Mesothelial cell of epicardium (in vitro differentiated cells): ENCODE measurements at regions not wholly inside any gene's neighbourhood (a gene's known extent, or its start where the extent isn't known, plus 50 kb on each side); places are given as distances from the start of the nearest gene placed in this dataset.

Experiments
- DNase-seq, 2 experiments: peaks; one replicate each; pipeline ENCODE4 v3.0.0; 2021; ENCODE audit warnings: low spot score in 2 of 2; ENCODE audit not compliant: unreplicated experiment in 2 of 2
- H3K27ac Mint-ChIP-seq: 2 replicates; pipeline ENCODE4 v1.8.0; 2021; ENCODE audit warnings: mixed read lengths
- H3K27me3 Mint-ChIP-seq: 2 replicates; pipeline ENCODE4 v1.8.0; 2021; ENCODE audit warnings: low read depth, mixed read lengths
- H3K36me3 Mint-ChIP-seq: 2 replicates; pipeline ENCODE4 v1.8.0; 2021; ENCODE audit warnings: mixed read lengths
- H3K4me1 Mint-ChIP-seq: 2 replicates; pipeline ENCODE4 v1.8.0; 2021; ENCODE audit warnings: mixed read lengths
- H3K4me3 Mint-ChIP-seq: 2 replicates; pipeline ENCODE4 v1.8.0; 2021; ENCODE audit warnings: mild to moderate bottlenecking, moderate library complexity, mixed read lengths
- H3K9me3 Mint-ChIP-seq: 2 replicates; pipeline ENCODE4 v1.8.0; 2021; ENCODE audit warnings: mixed read lengths
- CTCF ChIP-seq: fragments of 200-600 bp; sonication (generic); IDR thresholded peaks from one replicate; pipeline ENCODE4 v1.5.0; 2021; ENCODE audit warnings: antibody characterized with exemption; ENCODE audit not compliant: unreplicated experiment

GRCh38 chr13:37981932-37982331, 112.4 kb upstream of the TRPC4 start:
- Mint-ChIP-seq H3K27me3 (peaks cover 2% of the 10 kb centered on the region), H3K4me1 (no peaks in the 10 kb centered on the region), H3K27ac (no peak overlapping the region), H3K4me3 (no peak overlapping the region), H3K36me3 (no peaks in the 10 kb centered on the region), H3K9me3 (no peaks in the 10 kb centered on the region)
- no peak for TF ChIP-seq CTCF
- DNase-seq, result no peak

- Mint-ChIP-seq H3K27me3 (peaks cover 2% of the 10 kb centered on the region), H3K27ac (no peak overlapping the region), H3K9me3 (no peaks in the 10 kb centered on the region), H3K4me1 (no peaks in the 10 kb centered on the region), H3K36me3 (no peaks in the 10 kb centered on the region), H3K4me3 (no peak overlapping the region)
- no peak for TF ChIP-seq CTCF
- DNase-seq, result no peak
Observed at GRCh38 chr13:37978680-37979079, 109.1 kb upstream of the TRPC4 start.

GRCh38 chr13:37968555-37968954, 99.0 kb upstream of the TRPC4 start:
- TF ChIP-seq CTCF, result no peak
- Mint-ChIP-seq H3K4me3 (no peak overlapping the region), H3K4me1 (peaks cover 2% of the 10 kb centered on the region), H3K9me3 (peaks cover 9% of the 10 kb centered on the region), H3K27ac (no peak overlapping the region), H3K27me3 (no peaks in the 10 kb centered on the region), H3K36me3 (peaks cover 3% of the 10 kb centered on the region)
- DNase-seq, result no peak

- DNase-seq, result no peak
Observed at GRCh38 chr13:37966266-37966665, 96.7 kb upstream of the TRPC4 start.

GRCh38 chr13:37960427-37960826, 90.9 kb upstream of the TRPC4 start:
- Mint-ChIP-seq H3K27ac (no peak overlapping the region), H3K4me3 (no peak overlapping the region), H3K4me1 (peaks cover 3% of the 10 kb centered on the region), H3K27me3 (no peaks in the 10 kb centered on the region), H3K36me3 (peaks cover 1% of the 10 kb centered on the region), H3K9me3 (peaks cover 10% of the 10 kb centered on the region)
- DNase-seq, result no peak
- no peak for TF ChIP-seq CTCF

More at GRCh38 chr13:37966266-37966665, 96.7 kb upstream of the TRPC4 start:
- H3K36me3 Mint-ChIP-seq, result peaks cover 3% of the 10 kb centered on the region
- H3K27me3 Mint-ChIP-seq, result no peaks in the 10 kb centered on the region
- peaks cover 19% of the 10 kb centered on the region for H3K9me3 Mint-ChIP-seq
- no peak overlapping the region for H3K27ac Mint-ChIP-seq
- TF ChIP-seq CTCF, result no peak
- peaks cover 2% of the 10 kb centered on the region for H3K4me1 Mint-ChIP-seq
- no peak overlapping the region for H3K4me3 Mint-ChIP-seq

- no peak for DNase-seq
- Mint-ChIP-seq H3K4me3 (no peak overlapping the region), H3K9me3 (peaks cover 10% of the 10 kb centered on the region), H3K27me3 (no peaks in the 10 kb centered on the region), H3K4me1 (peaks cover 3% of the 10 kb centered on the region), H3K36me3 (peaks cover 1% of the 10 kb centered on the region), H3K27ac (no peak overlapping the region)
- TF ChIP-seq CTCF, result no peak
Observed at GRCh38 chr13:37959284-37959683, 89.7 kb upstream of the TRPC4 start.
